ENCODE measurements at regions not wholly inside any gene's neighbourhood (a gene's known extent, or its start where the extent isn't known, plus 50 kb on each side); places are given as distances from the start of the nearest gene placed in this dataset.

DNA sequence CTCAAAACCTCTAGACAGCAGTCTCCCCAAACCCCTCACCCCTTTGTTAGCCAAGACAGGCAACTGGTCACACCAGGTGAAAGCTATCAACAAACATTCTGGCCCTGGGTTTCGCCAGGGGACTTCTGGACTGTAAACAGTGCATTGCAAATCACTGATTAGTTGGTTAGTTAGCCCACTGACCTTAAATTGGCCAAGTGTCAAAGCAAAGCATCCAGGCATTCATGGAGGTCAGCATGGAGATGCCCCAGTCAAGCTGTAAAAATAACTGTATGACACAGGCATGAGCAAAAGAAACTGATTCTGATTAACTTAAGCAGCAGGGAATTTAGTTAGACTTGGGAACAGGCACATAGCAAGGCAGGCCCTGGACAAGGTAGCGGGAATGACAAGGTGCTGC lies 156.0 kb upstream of the TTC29 start:
- DNase-seq, result no peak
- FAIRE-seq, result no peak
- no peak overlapping the region for H3K4me3 ChIP-seq (ENCODE audit: low read length in 3 of 3)
- H3K9ac ChIP-seq (ENCODE audit: low read length in 3 of 3), result no peak overlapping the region
- H3K9me3 ChIP-seq (ENCODE audit: control insufficient read depth in 2 of 3, insufficient read depth in 1 of 3, low read length in 3 of 3), result no peaks in the 10 kb centered on the region
- TF ChIP-seq, protein P1, sequence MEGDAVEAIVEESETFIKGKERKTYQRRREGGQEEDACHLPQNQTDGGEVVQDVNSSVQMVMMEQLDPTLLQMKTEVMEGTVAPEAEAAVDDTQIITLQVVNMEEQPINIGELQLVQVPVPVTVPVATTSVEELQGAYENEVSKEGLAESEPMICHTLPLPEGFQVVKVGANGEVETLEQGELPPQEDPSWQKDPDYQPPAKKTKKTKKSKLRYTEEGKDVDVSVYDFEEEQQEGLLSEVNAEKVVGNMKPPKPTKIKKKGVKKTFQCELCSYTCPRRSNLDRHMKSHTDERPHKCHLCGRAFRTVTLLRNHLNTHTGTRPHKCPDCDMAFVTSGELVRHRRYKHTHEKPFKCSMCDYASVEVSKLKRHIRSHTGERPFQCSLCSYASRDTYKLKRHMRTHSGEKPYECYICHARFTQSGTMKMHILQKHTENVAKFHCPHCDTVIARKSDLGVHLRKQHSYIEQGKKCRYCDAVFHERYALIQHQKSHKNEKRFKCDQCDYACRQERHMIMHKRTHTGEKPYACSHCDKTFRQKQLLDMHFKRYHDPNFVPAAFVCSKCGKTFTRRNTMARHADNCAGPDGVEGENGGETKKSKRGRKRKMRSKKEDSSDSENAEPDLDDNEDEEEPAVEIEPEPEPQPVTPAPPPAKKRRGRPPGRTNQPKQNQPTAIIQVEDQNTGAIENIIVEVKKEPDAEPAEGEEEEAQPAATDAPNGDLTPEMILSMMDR (IDR thresholded peaks at IDR 0.05; ENCODE audit: borderline replicate concordance, extremely low read depth, insufficient read depth), result no peak
- H3K36me3 ChIP-seq (ENCODE audit: control insufficient read depth in 2 of 3, insufficient read depth in 3 of 3, low read length in 3 of 3), result no peaks in the 10 kb centered on the region
- H3K27me3 ChIP-seq (ENCODE audit: control insufficient read depth, insufficient read depth, low read length), result no peaks in the 10 kb centered on the region
- H3K27ac ChIP-seq (ENCODE audit: low read depth in 2 of 2, low read length in 2 of 2), result no peak overlapping the region
- peaks cover 0 to 6% (median 2%) of the 10 kb centered on the region in 3 donors for H3K4me1 ChIP-seq (ENCODE audit: control insufficient read depth in 2 of 3, insufficient read depth in 2 of 3, low read depth in 1 of 3, low read length in 3 of 3)
- intact Hi-C loops (cut with DNase I), result no loop called here

DNA sequence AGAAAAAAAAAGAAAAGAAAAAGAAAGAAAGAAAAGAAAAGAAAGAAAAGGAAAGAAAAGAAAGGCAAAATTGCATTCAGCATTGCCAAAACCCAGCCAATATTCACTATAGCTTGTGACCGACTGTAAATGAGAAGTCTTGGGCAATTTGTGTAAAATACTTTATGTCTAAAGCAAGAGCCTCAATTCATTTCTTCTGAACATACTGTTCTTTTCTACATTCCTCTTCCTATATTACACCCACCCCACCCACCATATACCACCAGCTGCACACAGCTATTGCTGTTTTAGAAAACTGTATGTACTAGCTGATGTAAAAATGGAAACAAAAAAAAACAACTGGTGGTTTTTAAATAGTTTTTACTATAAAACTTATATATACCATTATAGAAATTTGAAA lies 156.9 kb upstream of the TTC29 start:
- no peak for FAIRE-seq
- H3K9ac ChIP-seq (ENCODE audit: low read length in 3 of 3), result no peak overlapping the region
- TF ChIP-seq, protein P1 (IDR thresholded peaks at IDR 0.05; ENCODE audit: borderline replicate concordance, extremely low read depth, insufficient read depth), result no peak
- no peaks in the 10 kb centered on the region for H3K9me3 ChIP-seq (ENCODE audit: control insufficient read depth in 2 of 3, insufficient read depth in 1 of 3, low read length in 3 of 3)
- H3K27ac ChIP-seq (ENCODE audit: low read depth in 2 of 2, low read length in 2 of 2), result no peak overlapping the region
- no peaks in the 10 kb centered on the region for H3K36me3 ChIP-seq (ENCODE audit: control insufficient read depth in 2 of 3, insufficient read depth in 3 of 3, low read length in 3 of 3)
- no peak for DNase-seq
- no peak overlapping the region for H3K4me3 ChIP-seq (ENCODE audit: low read length in 3 of 3)
- peaks cover 0 to 6% (median 2%) of the 10 kb centered on the region in 3 donors for H3K4me1 ChIP-seq (ENCODE audit: control insufficient read depth in 2 of 3, insufficient read depth in 2 of 3, low read depth in 1 of 3, low read length in 3 of 3)
- intact Hi-C loops (cut with DNase I), result no loop called here
- no peaks in the 10 kb centered on the region for H3K27me3 ChIP-seq (ENCODE audit: control insufficient read depth, insufficient read depth, low read length)

DNA sequence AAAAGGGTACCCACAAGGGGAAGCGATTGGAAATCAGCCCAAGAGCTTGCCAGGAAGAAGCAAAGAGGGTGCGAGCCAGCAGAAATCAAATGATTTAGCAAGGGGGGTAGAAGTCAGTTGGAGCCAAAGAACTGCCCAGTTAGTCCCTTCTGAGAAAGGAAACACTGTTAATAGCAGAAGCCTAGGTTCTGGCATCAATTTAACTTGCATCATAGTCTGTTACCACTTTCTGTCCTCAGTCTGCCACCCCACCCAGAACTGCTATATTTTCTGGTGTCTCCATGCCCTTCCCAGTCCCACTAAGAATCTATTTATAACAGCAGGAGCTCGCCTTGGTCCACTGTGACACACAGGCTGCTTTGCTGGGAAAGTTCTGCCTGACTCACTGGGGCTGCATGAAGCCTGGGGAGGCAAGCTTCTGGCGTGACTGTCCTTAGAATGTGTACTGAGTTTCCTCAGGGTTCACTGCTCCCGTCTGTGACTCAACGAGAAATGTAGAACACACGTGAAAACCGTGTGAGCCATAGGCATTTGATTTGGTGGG lies 157.8 kb upstream of the TTC29 start:
- Histone ChIP-seq H3K9ac (ENCODE audit: low read length in 3 of 3) (no peak overlapping the region), H3K9me3 (ENCODE audit: control insufficient read depth in 2 of 3, insufficient read depth in 1 of 3, low read length in 3 of 3) (no peaks in the 10 kb centered on the region), H3K36me3 (ENCODE audit: control insufficient read depth in 2 of 3, insufficient read depth in 3 of 3, low read length in 3 of 3) (no peaks in the 10 kb centered on the region), H3K4me3 (ENCODE audit: low read length in 3 of 3) (no peak overlapping the region), H3K27me3 (ENCODE audit: control insufficient read depth, insufficient read depth, low read length) (no peaks in the 10 kb centered on the region), H3K27ac (ENCODE audit: low read depth in 2 of 2, low read length in 2 of 2) (peak overlapping the region in 1 of 2 donors; percentile 56), H3K4me1 (ENCODE audit: control insufficient read depth in 2 of 3, insufficient read depth in 2 of 3, low read depth in 1 of 3, low read length in 3 of 3) (peaks cover 0 to 6% (median 2%) of the 10 kb centered on the region in 3 donors)
- FAIRE-seq (peak; percentile 32), DNase-seq (peak in 3 of 5 donors; percentile 27 to 77 (median 40))
- intact Hi-C loops (cut with DNase I), result no loop called here
- TF ChIP-seq, protein P1 (IDR thresholded peaks at IDR 0.05; ENCODE audit: borderline replicate concordance, extremely low read depth, insufficient read depth), result no peak

DNA sequence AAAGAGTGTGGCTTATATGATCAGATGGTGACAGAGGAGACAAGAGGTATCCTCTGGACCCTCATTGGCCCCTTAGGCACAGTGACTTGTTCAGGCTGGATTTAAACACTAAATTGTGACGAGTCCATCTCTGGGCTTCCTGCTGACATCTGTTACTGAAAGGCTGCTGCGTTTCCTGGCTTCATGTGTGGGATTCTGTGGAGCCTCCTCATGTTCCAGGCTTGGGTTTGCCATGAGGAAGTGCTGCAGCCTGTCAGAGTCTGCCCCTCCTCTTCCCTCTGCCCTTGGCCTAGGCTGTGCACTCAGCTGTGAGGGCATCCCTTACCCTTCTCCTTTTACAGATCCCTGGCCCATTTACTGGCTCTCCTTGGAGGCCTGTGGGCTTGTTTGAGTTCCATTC lies 159.1 kb upstream of the TTC29 start:
- Histone ChIP-seq H3K9ac (ENCODE audit: low read length in 3 of 3) (no peak overlapping the region), H3K27ac (ENCODE audit: low read depth in 2 of 2, low read length in 2 of 2) (no peak overlapping the region), H3K36me3 (ENCODE audit: control insufficient read depth in 2 of 3, insufficient read depth in 3 of 3, low read length in 3 of 3) (no peaks in the 10 kb centered on the region), H3K4me3 (ENCODE audit: low read length in 3 of 3) (no peak overlapping the region), H3K4me1 (ENCODE audit: control insufficient read depth in 2 of 3, insufficient read depth in 2 of 3, low read depth in 1 of 3, low read length in 3 of 3) (peaks cover 0 to 6% (median 2%) of the 10 kb centered on the region in 3 donors), H3K9me3 (ENCODE audit: control insufficient read depth in 2 of 3, insufficient read depth in 1 of 3, low read length in 3 of 3) (no peaks in the 10 kb centered on the region), H3K27me3 (ENCODE audit: control insufficient read depth, insufficient read depth, low read length) (no peaks in the 10 kb centered on the region)
- TF ChIP-seq, protein P1 (IDR thresholded peaks at IDR 0.05; ENCODE audit: borderline replicate concordance, extremely low read depth, insufficient read depth), result no peak
- no peak for FAIRE-seq
- intact Hi-C loops (cut with DNase I), result no loop called here
- DNase-seq, result no peak

Data from kidney (tissue), 13 donors.